ENCODE measurements at regions not wholly inside any gene's neighbourhood (a gene's known extent, or its start where the extent isn't known, plus 50 kb on each side); places are given as distances from the start of the nearest gene placed in this dataset.
A peak's percentile ranks its signal among the peaks of the same experiment; 100 is the strongest.

GRCh38 chr3:30302027-30302426, 304.4 kb upstream of the TGFBR2 start:
- Histone ChIP-seq H3K27me3 (ENCODE audit: control insufficient read depth, insufficient read depth, low read length) (no peaks in the 10 kb centered on the region), H2BK15ac (ENCODE audit: low read depth, low read length) (no peak overlapping the region), H3K9me3 (ENCODE audit: control insufficient read depth, insufficient read depth, low read length) (peaks cover 5% of the 10 kb centered on the region; the same call in 1 of the 2 replicates), H4K20me1 (ENCODE audit: insufficient read depth, low read length) (no peaks in the 10 kb centered on the region), H2AK5ac (ENCODE audit: low read depth, low read length) (no peak overlapping the region), H4K8ac (ENCODE audit: low read depth in 2 of 2, low read length in 2 of 2) (no peak overlapping the region), H3K14ac (replicated peaks; ENCODE audit: low read depth, low read length) (no peak overlapping the region), H3K4me3 (ENCODE audit: insufficient read depth, low read depth, low read length) (no peak overlapping the region), H3K23ac (ENCODE audit: low read depth, low read length) (no peak overlapping the region), H3K9ac (ENCODE audit: low read depth, low read length) (no peak overlapping the region), H4K5ac (ENCODE audit: low read depth, low read length) (no peak overlapping the region), H3K9me1 (ENCODE audit: insufficient read depth, low read length) (no peaks in the 10 kb centered on the region), H3K4ac (ENCODE audit: low read depth, low read length) (no peak overlapping the region), H2BK120ac (ENCODE audit: low read depth, low read length) (no peak overlapping the region), H2BK5ac (ENCODE audit: low read depth, low read length, poor library complexity, severe bottlenecking) (no peak overlapping the region), H2AK9ac (replicated peaks; ENCODE audit: low read depth, low read length, poor library complexity) (no peak overlapping the region), H3K56ac (ENCODE audit: extremely low read depth, insufficient read depth, low read length) (no peak overlapping the region), H3K18ac (ENCODE audit: low read depth, low read length) (0 out of 2 replicates have a peak overlapping the region, but pooled peaks have one; percentile 34), H2BK20ac (ENCODE audit: low read depth, low read length) (peak overlapping the region; percentile 39; the same call in 1 of the 2 replicates), H2AFZ (replicated peaks; ENCODE audit: low read length, poor library complexity) (no peak overlapping the region), H4K91ac (ENCODE audit: insufficient read depth, low read depth, low read length) (no peak overlapping the region), H3K4me1 (ENCODE audit: control insufficient read depth, insufficient read depth, low read length) (peaks cover 4% of the 10 kb centered on the region; the same call in 1 of the 2 replicates), H3K4me2 (ENCODE audit: low read depth, low read length) (no peak overlapping the region), H3K27ac (ENCODE audit: insufficient read depth, low read length) (no peak overlapping the region), H3K79me1 (ENCODE audit: low read depth in 1 of 2, low read length in 2 of 2) (no peaks in the 10 kb centered on the region), H3K36me3 (ENCODE audit: control insufficient read depth, insufficient read depth, low read length) (no peaks in the 10 kb centered on the region)
- no TSS peak for BruUV-seq (replicated peaks)
- CTCF ChIA-PET: no interaction called here
- POLR2A ChIA-PET (ENCODE audit: unreplicated experiment): no interaction called here
- in situ Hi-C loops (cut with MboI; ENCODE audit: low sequenced_read_pairs) (no loop called here), dilution Hi-C loops (cut with HindIII; ENCODE audit: low sequenced_read_pairs, unreplicated experiment) (no loop called here), intact Hi-C loops (cut with micrococcal nuclease) (no loop called here)
- DNase-seq (peak; percentile 34), ATAC-seq (ENCODE audit: low read depth) (no peak)
- 83% methylated on average over 1 of the region's 5 CpGs; no CpG with 5 or more reads in 1 of the 2 experiments for WGBS, 2 experiments (ENCODE audit: extremely low coverage in 2 of 2, insufficient read length in 1 of 2)
- TF ChIP-seq POLR2A (IDR thresholded peaks at IDR 0.05; ENCODE audit: low read depth, low read length) (no peak), NFE2L2 (IDR thresholded peaks at IDR 0.05; ENCODE audit: low read depth, low read length) (0 out of 2 replicates have a peak, but pooled peaks have one; percentile 20)

Data from IMR-90 (cell line).